NCI-H187 (cell line): ENCODE measurements at regions not wholly inside any gene's neighbourhood (a gene's known extent, or its start where the extent isn't known, plus 50 kb on each side); places are given as distances from the start of the nearest gene placed in this dataset.

Source experiments
- DNase-seq, 2 experiments: peaks; one replicate each; lab custom pipeline; 2025; lab: John Stamatoyannopoulos, UW

GRCh38 chr5:74153255-74153790, 487.2 kb downstream of the ENC1 start:
- DNase-seq, result no peak

- no peak for DNase-seq
These were observed 487.8 kb downstream of the ENC1 start for GRCh38 chr5:74152625-74153254.

- DNase-seq, result no peak
These were observed 488.4 kb downstream of the ENC1 start for GRCh38 chr5:74152136-74152535.

GRCh38 chr5:74149395-74149794, 491.1 kb downstream of the ENC1 start:
- DNase-seq, result no peak

GRCh38 chr5:74148321-74148720, 492.2 kb downstream of the ENC1 start:
- no peak for DNase-seq

GRCh38 chr5:74146796-74147195, 493.7 kb downstream of the ENC1 start:
- no peak for DNase-seq

- DNase-seq, result no peak
These were observed 494.6 kb downstream of the ENC1 start for GRCh38 chr5:74145951-74146350.

GRCh38 chr5:74143721-74144330, 496.7 kb downstream of the ENC1 start:
- no peak for DNase-seq

- no peak for DNase-seq
These were observed 497.4 kb downstream of the ENC1 start for GRCh38 chr5:74143151-74143550.

GRCh38 chr5:74141053-74141452, 499.5 kb downstream of the ENC1 start:
- no peak for DNase-seq

GRCh38 chr5:74140409-74140808, 500.1 kb downstream of the ENC1 start:
- DNase-seq, result no peak

- no peak for DNase-seq
These were observed 500.9 kb downstream of the ENC1 start for GRCh38 chr5:74139589-74139988.

GRCh38 chr5:74138721-74139120, 501.8 kb downstream of the ENC1 start:
- no peak for DNase-seq

- no peak for DNase-seq
These were observed 504.2 kb downstream of the ENC1 start for GRCh38 chr5:74136276-74136825.

- DNase-seq, result no peak
These were observed 505.5 kb downstream of the ENC1 start for GRCh38 chr5:74135033-74135432.

GRCh38 chr5:74132485-74132884, 506.5 kb downstream of the ARHGEF28 start:
- no peak for DNase-seq

GRCh38 chr5:74131250-74131649, 505.3 kb downstream of the ARHGEF28 start:
- no peak for DNase-seq

- DNase-seq, result no peak
These were observed 504.3 kb downstream of the ARHGEF28 start for GRCh38 chr5:74130155-74130897.

- no peak for DNase-seq
These were observed 501.7 kb downstream of the ARHGEF28 start for GRCh38 chr5:74127381-74128320.

GRCh38 chr5:74126294-74126693, 500.3 kb downstream of the ARHGEF28 start:
- no peak for DNase-seq

GRCh38 chr5:74124826-74125225, 498.8 kb downstream of the ARHGEF28 start:
- DNase-seq, result no peak

- DNase-seq, result no peak
These were observed 497.9 kb downstream of the ARHGEF28 start for GRCh38 chr5:74123929-74124328.
